HG03558 (cell line): ENCODE measurements at regions not wholly inside any gene's neighbourhood (a gene's known extent, or its start where the extent isn't known, plus 50 kb on each side); places are given as distances from the start of the nearest gene placed in this dataset.

ENCODE experiments used
- ATAC-seq: cut with Tn5 transposase; IDR thresholded peaks from one replicate; pipeline ENCODE4 v1.9.1; 2021; ENCODE audit warnings: moderate number of reproducible peaks; ENCODE audit not compliant: unreplicated experiment; ENCODE audit errors: extremely low read depth

DNA sequence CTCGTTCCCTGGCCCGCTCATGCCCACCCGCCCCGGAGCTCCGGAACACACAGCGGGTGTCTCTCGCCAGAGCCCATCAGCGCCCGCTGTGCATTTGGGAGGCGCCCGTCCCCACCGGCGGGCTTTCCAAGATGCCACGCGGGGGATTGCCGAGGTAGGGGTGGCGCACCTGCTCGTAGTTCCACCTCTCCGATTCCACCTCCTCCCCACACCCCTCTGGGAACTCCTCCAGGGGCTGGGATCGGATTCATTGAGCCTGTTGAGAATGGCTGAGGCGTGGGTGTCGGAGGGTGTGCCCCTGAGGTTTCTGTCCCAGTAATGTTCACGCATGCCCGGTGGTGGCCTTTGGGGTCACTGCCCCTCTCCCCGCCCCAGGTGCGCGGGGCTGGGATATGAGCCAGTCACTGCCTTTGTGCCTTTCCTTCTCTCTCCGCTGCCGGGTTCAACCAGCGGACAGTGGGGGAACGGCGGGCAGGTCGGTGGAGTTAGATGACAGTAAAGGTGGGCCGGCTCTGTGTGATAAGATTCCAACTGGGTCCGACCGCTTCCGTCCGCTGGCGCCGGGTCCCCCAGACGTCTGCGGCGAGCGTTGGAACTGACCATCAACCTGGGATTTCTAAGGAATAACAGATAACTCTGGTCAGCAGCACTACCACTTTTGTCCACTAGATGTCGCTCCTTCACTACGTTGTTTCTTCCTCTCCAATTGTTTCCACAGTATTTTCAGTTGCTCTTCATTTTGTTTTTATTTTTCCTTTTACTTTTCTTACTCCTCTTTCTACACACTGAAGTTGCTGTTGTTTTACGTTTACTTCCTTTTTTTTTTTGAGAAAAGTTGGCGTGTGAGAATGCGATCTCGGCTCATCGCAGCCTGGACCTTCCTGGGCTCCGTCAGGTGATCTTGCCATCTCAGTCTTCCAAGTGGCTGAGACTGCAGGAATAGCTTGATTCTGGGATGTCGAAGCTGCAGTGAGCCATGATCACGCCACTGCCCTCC lies 178.1 kb upstream of the ALG10B start:
- ATAC-seq, result peak; percentile 70

DNA sequence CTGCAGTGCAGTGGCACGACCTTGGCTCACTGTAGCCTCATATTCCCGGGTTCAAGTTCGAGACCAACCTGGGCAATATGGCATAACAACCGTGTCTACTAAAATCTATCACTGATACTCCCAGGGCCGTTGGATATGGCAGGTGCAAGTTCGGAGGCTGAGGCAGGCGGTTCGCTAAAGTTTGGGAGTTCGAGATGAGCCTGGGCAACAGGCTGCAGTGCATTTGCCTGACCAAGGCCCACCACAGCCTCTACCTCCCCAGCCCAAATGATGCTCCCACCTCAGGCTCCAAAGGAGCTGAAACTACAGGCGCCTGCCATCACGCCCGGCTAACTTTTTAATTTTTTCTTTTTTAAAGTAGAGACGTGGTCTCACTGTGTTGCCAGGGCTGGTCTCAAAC lies 177.1 kb upstream of the ALG10B start:
- ATAC-seq, result no peak

DNA sequence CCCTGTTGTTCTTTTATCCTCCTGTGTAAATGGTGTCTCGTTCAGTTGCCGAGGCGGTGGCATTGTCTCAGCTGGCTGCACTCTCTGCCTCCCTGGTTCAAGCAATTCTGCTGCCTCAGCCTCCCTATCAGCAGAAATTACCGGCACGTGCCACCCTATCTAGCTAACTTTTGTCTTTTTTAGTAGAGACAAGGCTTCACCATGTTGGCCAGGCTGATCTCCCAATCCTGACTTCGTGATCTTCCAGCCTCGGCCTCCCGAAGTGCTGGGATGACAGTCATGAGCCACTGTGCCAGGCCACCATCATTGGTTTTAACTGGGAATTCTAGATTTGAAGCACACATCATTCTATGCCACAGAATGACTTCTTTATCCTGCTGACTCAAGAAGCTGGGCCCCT lies 175.3 kb upstream of the ALG10B start:
- no peak for ATAC-seq

DNA sequence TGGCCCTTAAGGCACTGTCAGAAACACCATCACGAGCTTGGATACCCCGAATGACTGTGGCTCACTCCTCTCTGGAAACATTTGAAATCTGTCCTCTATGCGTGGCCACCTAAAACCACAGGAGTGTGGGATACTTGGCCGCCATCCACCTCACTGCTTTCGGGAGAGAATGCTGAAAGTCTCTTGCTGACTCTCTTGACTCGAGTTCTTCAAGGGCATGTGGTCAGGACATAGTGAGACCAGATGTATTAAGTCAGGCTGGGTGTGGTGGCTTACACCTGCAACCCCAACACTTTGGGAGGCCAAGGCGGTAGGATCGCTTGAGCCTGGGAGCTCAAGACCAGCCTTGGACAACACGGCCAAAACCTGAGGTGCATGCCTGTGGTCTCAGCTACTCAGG lies 174.7 kb upstream of the ALG10B start:
- ATAC-seq, result no peak

DNA sequence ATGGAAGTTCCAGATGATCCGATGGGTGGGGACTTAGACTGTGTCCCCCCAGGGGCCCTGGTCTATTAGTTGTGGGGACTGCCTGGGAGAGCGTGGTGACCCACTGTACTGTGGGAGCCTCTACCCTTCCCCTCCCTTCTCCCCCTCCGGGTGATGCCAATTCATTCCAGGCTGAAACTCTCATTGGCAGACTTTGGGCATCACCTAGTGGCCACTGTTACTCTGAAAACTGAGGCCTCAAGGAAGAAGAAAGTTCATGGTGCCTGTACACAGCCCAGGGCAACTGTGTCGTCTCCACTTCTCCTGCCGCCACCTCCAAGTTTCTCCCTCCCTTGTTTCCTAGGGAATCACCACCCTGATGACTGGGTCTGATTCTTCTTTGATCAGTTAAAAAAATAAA lies 173.6 kb upstream of the ALG10B start:
- no peak for ATAC-seq

DNA sequence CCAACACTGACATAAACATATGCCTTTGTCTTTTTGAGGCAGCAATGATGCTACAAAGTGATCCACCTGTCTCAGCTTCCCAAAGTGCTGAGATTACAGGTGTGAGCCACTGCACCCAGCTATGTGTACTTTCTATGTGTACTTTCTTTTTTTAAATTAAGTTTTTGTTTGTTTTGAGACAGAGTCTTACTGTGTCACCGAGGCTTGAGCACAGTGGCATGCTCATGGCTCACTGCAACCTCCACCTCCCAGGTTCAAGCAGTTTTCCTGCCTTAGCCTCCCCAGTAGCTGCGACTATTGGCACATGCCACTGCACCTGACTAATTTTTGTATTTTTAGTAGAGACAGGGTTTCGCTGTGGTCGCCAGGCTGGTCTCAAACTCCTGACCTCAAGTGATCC lies 172.5 kb upstream of the ALG10B start:
- ATAC-seq, result no peak

DNA sequence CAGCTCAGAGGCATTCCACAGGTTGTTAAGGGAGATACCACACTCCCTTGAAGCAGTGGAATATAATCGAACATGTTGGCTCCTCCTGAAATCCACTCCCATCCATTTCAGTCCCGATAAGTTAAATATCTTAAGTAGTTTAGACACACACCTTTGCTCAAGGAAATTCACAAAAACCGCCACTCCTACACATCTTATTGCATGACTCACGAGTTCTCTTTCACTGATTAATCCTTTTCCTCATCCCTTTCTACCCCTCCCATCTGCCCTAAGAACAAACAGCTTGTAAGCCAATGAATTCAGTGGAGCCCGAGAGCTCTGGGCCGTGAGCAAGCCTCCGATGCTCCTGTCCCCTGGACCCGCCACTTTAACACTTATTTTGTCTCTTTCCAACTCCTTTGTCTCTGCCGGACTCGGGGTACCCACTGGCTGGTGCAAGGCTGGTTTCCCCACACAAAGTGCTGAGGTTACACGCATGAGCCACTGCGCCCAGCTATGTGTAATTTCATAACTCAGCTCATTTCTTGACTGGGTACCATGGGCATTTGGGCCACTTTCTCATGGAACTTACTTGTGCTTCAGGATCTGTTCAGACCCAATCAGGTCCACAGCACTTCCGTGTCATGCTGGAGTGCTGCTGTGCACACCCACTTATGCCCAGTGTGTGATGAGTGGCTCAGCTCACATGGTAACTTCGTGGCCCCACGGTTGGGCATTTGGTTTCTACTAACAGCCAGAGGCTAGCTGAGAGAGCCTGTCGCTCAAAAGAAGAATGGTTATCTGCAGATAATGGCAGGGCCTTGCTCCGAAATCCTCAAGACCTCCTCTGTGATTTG lies 171.8 kb upstream of the ALG10B start:
- no peak for ATAC-seq

DNA sequence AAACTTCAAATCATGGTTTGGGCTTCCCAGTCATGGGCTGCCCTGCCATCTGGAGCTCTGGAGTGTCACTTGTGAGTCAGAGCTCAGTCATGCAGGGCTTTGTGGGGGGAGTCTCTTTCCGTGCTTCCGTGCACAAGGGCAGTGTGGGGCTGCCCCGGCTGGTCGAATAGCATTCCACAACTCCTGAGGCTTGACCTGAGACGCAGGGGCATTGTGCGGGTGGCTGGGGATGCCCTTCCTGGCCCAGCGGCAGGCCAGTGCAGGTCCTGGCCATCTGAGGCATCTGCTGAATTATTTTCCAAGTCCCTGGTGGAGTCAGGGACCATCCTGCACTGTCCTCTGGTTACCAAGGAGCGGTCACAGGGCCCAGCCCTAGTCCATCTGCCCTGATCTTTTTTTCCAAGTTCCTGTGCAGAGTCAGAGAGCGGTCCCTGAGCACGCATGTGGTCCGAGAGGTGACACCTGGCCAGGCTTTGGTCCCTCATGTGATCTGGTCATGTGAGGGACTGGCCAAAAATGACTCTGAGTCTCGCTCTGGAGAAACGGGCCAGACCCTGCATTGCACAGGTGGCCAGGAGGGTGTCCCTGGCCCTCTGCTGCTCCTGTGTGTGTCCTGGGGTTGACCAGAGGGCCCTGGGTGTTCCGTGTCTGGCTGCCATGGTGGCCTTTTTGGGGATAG lies 167.0 kb upstream of the ALG10B start:
- no peak for ATAC-seq

DNA sequence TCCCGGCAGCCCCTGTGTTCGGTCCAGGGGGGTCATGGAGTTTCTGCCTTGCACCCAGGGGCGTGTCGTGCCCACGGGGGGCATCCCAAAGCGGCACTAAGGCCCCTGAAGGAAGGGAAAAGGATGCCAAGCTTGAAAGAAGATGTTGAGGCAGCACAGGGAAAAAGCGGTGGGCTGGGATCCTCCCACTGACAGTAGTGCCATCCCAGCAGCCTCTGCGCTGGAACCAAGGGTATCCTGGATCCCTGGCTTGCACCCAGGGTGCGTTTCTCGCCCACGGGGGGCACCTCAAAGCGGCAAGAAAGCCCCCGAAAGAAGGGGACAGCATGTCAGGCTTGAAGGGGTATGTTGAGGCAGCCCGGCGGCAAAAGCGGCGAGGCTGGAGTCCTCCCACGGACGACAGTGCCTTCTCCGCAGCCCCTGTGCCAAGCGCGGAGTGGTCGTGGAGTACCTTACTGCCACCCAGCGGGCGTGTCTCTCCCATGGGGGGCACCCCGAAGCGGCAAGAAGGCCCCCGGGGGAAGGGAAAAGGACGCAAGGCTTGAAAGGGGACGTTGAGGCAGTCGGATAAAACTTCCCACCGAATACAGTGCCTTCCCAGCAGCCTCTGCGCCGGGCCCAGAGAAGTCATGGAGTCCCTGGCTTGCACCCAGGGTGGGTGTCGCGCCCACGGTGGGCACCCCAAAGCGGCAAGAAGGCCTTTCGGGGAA lies 164.4 kb upstream of the ALG10B start:
- no peak for ATAC-seq

DNA sequence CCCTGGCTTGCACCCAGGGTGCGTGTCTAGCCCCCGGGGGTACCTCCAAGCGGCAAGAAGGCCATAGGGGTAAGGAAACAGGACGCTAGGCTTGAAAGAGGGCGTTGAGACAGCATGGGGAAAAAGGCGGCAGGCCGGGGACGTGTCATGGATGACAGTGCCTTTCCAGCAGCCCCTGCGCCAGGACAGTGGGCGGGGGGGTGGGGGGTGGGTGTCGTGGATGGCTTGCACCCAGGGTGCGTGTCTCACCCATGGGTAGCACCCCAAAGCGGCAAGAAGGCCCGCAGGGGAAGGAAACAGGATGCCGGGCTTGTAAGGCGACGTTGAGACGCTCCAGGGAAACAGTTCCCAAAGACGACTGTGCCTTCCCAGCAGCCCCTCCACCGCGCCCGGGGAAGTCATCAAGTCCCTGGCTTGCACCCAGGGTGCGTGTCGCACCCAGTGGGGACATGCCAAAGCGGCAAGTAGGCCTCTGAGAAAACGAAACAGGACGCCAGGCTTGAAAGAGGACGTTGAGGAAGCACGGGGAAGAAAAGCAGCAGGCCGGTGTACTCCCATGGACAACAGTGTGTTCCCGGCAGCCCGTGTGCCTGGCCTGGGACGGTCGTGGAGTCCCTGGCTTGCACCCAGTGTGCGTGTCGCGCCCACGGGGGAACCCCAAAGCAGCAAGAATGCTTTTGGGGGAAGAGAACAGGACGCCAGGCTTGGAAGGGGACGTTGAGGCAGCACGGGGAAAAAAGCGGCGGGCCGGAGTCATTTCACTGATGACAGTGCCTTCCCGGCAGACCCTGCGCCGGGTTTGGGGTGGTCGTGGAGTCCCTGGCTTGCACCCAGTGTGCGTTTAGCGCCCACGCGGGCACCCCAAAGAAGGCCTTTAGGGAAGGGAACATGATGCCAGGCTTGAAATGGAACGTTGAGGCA lies 163.5 kb upstream of the ALG10B start:
- no peak for ATAC-seq

DNA sequence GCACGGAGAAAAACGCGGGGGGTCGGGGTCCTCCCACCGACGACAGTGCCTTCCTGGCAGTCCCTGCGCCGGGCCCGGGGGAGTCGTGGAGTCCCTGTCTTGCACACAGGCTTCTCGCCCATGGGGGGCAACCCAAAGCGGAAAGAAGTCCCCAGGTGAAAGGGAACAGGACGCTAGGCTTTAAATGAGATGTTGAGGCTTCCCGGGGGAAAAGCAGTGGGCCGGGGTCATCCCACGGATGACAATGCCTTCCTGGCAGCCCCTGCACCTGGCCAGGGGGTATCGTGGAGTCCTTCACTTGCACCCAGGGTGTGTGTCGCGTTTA lies 162.9 kb upstream of the ALG10B start:
- ATAC-seq, result no peak

DNA sequence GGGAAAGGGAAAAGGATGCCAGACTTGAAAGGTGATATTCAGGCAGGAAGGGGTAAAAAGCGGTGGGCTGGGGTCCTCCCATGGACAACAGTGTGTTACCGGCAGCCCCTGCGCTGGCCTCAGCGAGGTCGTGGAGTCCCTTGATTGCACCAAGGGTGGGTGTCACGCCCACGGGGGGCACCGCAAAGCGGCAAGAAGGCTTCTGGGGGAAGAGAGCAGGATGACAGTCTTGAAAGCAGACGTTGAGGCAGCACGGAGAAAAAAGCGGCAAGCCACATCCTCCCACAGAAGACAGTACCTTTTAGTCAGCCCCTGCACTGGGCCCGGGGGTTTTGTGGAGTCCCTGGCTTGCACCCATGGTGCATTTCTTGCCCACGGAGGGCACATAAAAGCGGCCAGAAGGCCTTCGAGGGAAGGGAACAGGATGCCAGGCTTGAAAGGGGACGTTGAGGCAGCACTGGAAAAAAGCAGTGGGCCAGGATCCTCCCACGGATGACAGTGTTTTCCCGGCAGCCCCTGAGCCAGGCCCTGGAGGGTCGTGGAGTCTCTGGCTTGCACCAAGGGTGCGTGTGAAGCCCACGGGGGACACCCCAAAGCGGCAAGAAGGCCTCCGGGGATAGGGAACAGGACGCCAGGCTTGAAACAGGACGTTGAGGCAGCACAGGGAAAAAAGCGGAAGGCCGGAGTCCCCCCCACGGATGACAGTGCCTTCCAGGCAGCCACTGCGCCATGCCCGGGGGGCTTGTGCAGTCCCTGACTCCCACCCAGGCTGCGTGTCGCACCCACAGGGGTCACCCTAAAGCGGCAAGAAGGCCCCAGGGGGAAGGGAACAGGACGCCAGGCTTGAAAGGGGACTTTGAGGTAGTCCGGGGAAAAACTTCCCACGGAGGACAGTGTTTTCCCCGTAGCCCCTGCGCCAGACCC lies 162.2 kb upstream of the ALG10B start:
- no peak for ATAC-seq

DNA sequence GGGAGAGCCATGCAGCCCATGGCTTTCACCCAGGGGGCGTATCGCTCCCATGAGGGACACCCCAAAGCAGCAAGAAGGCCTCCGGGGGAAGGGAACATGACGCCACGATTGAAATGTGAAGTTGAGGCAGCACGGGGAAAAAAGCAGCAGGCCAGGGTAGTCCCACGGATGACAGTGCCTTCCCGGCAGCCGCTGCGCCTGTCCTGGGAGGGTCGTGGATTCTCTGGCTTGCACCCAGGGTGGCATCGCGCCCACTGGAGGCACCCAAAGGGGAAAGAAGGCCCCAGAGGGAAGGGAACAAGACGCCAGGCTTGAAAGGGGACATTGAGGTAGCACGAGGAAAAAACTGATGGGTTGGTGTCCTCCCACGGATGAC lies 161.6 kb upstream of the ALG10B start:
- no peak for ATAC-seq

DNA sequence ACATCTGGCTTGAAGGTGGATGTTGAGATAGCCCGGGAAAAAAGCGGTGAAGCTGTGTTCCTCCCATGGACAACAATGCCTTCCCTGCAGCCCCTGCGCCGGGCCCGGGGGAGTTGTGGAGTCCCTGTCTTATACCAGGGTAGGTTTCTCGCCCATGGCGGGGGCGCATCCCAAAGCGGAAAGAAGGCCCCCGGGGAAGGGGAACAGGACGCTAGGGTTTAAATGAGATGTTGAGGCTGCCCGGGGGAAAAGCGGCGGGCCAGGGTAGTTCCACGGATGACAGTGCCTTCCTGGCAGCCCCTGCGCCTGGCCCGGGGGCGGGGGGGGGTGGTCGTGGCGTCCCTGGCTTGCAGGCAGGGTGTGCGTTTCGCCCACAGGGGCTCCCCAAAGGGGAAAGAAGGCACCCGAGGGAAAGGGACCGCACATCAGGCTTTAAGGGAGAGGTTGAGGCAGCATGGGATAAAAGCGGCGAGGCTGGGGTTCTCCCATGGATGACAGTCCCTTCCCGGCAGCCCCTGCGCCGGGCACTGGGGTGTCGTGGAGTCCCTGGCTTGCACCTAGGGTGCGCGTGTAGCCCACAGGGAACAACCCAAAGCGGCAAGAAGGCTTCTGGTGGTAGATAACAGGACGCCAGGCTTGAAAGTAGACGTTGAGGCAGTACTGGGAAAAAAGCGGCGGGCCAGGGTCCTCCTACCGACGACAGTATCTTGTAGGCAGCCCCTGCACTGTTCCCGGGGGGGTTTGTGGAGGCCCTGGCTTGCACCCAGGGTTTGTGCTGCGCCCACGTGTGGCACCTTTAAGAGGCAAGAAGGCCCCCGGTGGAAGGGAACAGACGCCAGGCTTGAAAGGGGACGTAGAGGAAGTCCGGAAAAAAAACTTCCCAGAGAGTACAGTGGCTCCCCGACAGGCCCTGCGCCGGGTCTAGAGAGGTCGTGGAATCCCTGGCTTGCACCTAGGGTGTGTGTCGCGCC lies 160.8 kb upstream of the ALG10B start:
- ATAC-seq, result no peak

DNA sequence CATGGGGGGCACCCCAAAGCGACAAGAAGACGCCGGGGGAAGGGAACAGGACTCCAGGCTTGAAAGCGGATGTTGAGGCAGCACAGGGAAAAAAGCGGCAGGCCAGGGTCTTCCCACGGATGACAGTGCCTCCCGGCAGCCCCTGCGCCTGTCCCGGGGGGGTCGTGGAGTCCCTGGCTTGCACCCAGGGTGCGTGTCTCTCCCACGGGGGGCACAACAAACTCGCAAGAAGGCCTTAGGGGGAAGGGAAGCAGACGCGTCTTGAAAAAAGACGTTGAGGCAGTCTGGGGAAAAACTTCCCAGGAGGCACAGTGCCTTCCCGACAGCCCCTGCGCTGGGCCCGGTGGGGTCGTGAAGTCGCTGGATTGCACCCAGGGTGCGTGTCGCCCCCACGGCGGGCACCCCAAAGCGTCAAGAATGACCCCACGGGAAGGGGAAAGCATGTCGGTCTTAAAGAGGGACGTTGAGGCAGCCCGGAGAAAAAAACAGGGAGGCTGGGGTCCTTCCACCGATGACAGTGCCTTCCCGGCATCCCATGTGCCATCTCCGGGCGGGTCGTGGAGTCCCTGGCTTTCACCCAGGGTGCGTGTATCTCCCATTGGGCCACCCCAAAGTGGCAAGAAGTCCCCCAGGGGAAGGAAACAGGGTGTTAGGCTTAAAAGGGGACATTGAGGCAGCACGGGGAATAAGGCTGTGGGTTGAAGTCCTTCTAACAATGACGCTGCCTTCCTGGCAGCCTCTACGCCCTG lies 159.9 kb upstream of the ALG10B start:
- no peak for ATAC-seq

DNA sequence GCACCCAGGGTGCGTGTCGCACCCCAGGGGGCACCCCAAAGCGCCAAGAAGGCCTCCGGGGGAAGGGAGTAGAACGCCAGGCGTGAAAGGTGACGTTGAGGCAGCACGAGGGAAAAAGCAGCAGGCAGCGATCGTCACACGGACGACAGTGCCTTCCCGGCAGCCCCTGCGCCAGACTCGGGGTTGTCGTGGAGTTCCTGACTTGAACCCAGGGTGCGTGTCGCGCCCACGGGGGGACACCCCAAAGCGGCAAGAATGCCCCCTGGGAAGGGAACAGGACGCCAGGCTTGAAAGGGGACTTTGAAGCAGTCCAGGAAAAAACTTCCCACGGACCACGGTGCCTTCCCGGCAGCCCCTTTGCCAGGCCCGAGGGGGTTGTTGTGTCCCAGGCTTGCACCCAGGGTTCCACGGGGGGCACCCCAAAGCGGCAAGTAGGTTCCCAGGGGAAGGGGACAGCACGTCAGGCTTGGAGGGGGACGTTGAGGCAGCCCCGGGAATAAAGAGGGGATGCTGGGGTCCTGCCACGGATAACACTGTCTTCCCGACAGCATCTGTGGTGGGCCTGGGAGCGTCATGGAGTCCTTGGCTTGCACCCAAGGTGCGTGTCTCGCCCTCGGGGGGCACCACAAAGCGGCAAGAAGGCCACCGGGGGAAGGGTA lies 159.2 kb upstream of the ALG10B start:
- no peak for ATAC-seq
